ENCODE measurements at regions not wholly inside any gene's neighbourhood (a gene's known extent, or its start where the extent isn't known, plus 50 kb on each side); places are given as distances from the start of the nearest gene placed in this dataset.

DNA sequence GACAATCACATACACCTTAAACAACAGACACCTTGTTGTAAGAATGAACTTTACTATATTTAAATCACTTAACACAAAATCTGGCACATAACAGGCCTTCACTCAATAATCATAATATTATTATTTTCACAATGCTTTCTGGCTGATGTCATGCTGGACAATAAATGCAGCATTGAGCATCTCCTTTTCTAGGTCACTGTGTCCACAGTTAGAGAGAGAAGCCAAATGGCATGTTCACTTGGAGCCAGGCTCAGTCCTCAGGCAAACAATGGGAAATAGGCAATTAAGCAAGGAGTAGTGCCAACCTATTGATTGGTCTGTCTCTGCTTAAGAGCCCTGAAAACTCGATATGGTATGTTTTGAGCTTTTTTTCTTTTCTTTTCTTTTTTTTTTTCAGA lies 50.6 kb upstream of the KLF4 start:
- TF ChIP-seq POLR2A (IDR thresholded peaks at IDR 0.05; ENCODE audit: low read length) (no peak), GATA1 (IDR thresholded peaks at IDR 0.05; ENCODE audit: low read depth, low read length) (no peak)

Measured in erythroblast (primary cell).